ENCODE measurements at regions not wholly inside any gene's neighbourhood (a gene's known extent, or its start where the extent isn't known, plus 50 kb on each side); places are given as distances from the start of the nearest gene placed in this dataset.

GRCh38 chr22:49693416-49693815 is 134.3 kb downstream of the BRD1 start:
- DNase-seq (ENCODE audit: low read depth, low spot score) (no peak), ATAC-seq (no peak)
- TF ChIP-seq POLR2A (IDR thresholded peaks at IDR 0.05; ENCODE audit: borderline replicate concordance, extremely low read depth, insufficient read depth, insufficient read length) (no peak), TCF7L2 (IDR thresholded peaks at IDR 0.05; ENCODE audit: borderline replicate concordance, extremely low read depth, insufficient read depth, insufficient read length) (no peak), CEBPB (IDR thresholded peaks at IDR 0.05; ENCODE audit: low read depth) (no peak), ZFX (IDR thresholded peaks at IDR 0.05) (no peak), YY1 (IDR thresholded peaks at IDR 0.05; ENCODE audit: extremely low read depth, insufficient replicate concordance, low read depth, low read length) (no peak), EZH2 (IDR thresholded peaks at IDR 0.05) (no peak), EGR1 (IDR thresholded peaks at IDR 0.05; ENCODE audit: low read depth) (no peak), EZH2phosphoT487 (IDR thresholded peaks at IDR 0.05; ENCODE audit: borderline replicate concordance) (no peak), ELF1 (IDR thresholded peaks at IDR 0.05; ENCODE audit: borderline replicate concordance, low read depth) (no peak), FOSL1 (IDR thresholded peaks at IDR 0.05; ENCODE audit: low read depth) (no peak), SRF (IDR thresholded peaks at IDR 0.05; ENCODE audit: low read depth) (no peak), ZNF274 (IDR thresholded peaks at IDR 0.05; ENCODE audit: low read depth, low read length) (no peak)
- RAD21 ChIA-PET (ENCODE audit: low non-redundant PET in 1 of 2, low total read pairs in 2 of 2, uncharacterized antibody in 2 of 2, unreplicated experiment in 2 of 2) = no interaction called here
- no peaks in the 10 kb centered on the region for H3K79me2 ChIP-seq (ENCODE audit: insufficient read depth, low read length)
- no peak overlapping the region for H3K9ac ChIP-seq (ENCODE audit: low read length)
- no peak overlapping the region for H3K4me2 ChIP-seq (ENCODE audit: low read length)
- intact Hi-C loops (cut with micrococcal nuclease) = no loop called here
- H3K27me3 ChIP-seq (ENCODE audit: insufficient read depth, low read length) = peaks cover 31% of the 10 kb centered on the region; the same call in 1 of the 2 replicates
- peaks cover 5 to 11% of the 10 kb centered on the region in 2 experiments; a peak in 2 of 4 replicates for H3K9me3 ChIP-seq (ENCODE audit: control insufficient read depth in 1 of 2, insufficient read depth in 1 of 2, low read depth in 1 of 2, low read length in 2 of 2)
- H3K4me3 ChIP-seq (replicated peaks in 1 of 2; ENCODE audit: low read depth in 1 of 2, low read length in 2 of 2) = no peak overlapping the region
- H3K36me3 ChIP-seq (ENCODE audit: control insufficient read depth in 1 of 2, insufficient read depth in 2 of 2, low read length in 2 of 2) = no peaks in the 10 kb centered on the region
- no peaks in the 10 kb centered on the region for H3K9me2 ChIP-seq (ENCODE audit: insufficient read depth)
- BruUV-seq (replicated peaks) = no TSS peak
- no peak overlapping the region for H3K27ac ChIP-seq (ENCODE audit: low read depth, low read length)
- no peaks in the 10 kb centered on the region for H3K4me1 ChIP-seq (ENCODE audit: control insufficient read depth in 1 of 2, insufficient read depth in 2 of 2, low read length in 2 of 2)
- CTCF ChIA-PET = no interaction called here
- no peaks in the 10 kb centered on the region for H4K20me1 ChIP-seq (ENCODE audit: insufficient read depth)
- POLR2A ChIA-PET = no interaction called here
- H2AFZ ChIP-seq (ENCODE audit: low read depth, low read length, poor library complexity, severe bottlenecking) = no peak overlapping the region
